ENCODE measurements at regions not wholly inside any gene's neighbourhood (a gene's known extent, or its start where the extent isn't known, plus 50 kb on each side); places are given as distances from the start of the nearest gene placed in this dataset.

GRCh38 chr13:31081316-31081715 lies 80.4 kb downstream of the HSPH1 start:
- no peak for DNase-seq (ENCODE audit: low spot score)

- no peak for DNase-seq (ENCODE audit: low spot score)
Measured at GRCh38 chr13:31074756-31075155, 86.9 kb downstream of the HSPH1 start.

- DNase-seq (ENCODE audit: low spot score) = no peak
Measured at GRCh38 chr13:31073859-31074718, 87.6 kb downstream of the HSPH1 start.

GRCh38 chr13:31072041-31072440 lies 89.7 kb downstream of the HSPH1 start:
- DNase-seq (ENCODE audit: low spot score) = no peak

- DNase-seq (ENCODE audit: low spot score) = no peak
Measured at GRCh38 chr13:31069808-31070534, 91.7 kb downstream of the HSPH1 start.

- no peak for DNase-seq (ENCODE audit: low spot score)
Measured at GRCh38 chr13:31068119-31068423, 93.6 kb downstream of the HSPH1 start.

- DNase-seq (ENCODE audit: low spot score) = no peak
Measured at GRCh38 chr13:31067416-31068118, 94.1 kb downstream of the HSPH1 start.

GRCh38 chr13:31064636-31065035 lies 97.1 kb downstream of the HSPH1 start:
- peak; percentile 4 for DNase-seq (ENCODE audit: low spot score)

GRCh38 chr13:31063772-31064171 lies 97.9 kb downstream of the HSPH1 start:
- DNase-seq (ENCODE audit: low spot score) = no peak

GRCh38 chr13:31060655-31061054 lies 101.0 kb downstream of the HSPH1 start:
- DNase-seq (ENCODE audit: low spot score) = peak; percentile 19

- DNase-seq (ENCODE audit: low spot score) = no peak
Measured at GRCh38 chr13:31060220-31060619, 101.5 kb downstream of the HSPH1 start.

GRCh38 chr13:31057403-31058033 lies 104.2 kb downstream of the HSPH1 start:
- DNase-seq (ENCODE audit: low spot score) = no peak

- no peak for DNase-seq (ENCODE audit: low spot score)
Measured at GRCh38 chr13:31056644-31057271, 104.9 kb downstream of the HSPH1 start.

GRCh38 chr13:31055589-31055988 lies 106.1 kb downstream of the HSPH1 start:
- no peak for DNase-seq (ENCODE audit: low spot score)

GRCh38 chr13:31054632-31055031 lies 107.1 kb downstream of the HSPH1 start:
- DNase-seq (ENCODE audit: low spot score) = no peak

- no peak for DNase-seq (ENCODE audit: low spot score)
Measured at GRCh38 chr13:31053896-31054295, 107.8 kb downstream of the HSPH1 start.

GRCh38 chr13:31053091-31053490 lies 108.6 kb downstream of the HSPH1 start:
- DNase-seq (ENCODE audit: low spot score) = no peak

- no peak for DNase-seq (ENCODE audit: low spot score)
Measured at GRCh38 chr13:31052478-31052877, 109.2 kb downstream of the HSPH1 start.

- no peak for DNase-seq (ENCODE audit: low spot score)
Measured at GRCh38 chr13:31051999-31052398, 109.7 kb downstream of the HSPH1 start.

GRCh38 chr13:31050486-31051400 lies 111.0 kb downstream of the HSPH1 start:
- no peak for DNase-seq (ENCODE audit: low spot score)

GRCh38 chr13:31049833-31050232 lies 111.9 kb downstream of the HSPH1 start:
- DNase-seq (ENCODE audit: low spot score) = no peak

All from ecto neural progenitor cell (in vitro differentiated cells).